Spleen (tissue), 11 donors: ENCODE measurements at regions not wholly inside any gene's neighbourhood (a gene's known extent, or its start where the extent isn't known, plus 50 kb on each side); places are given as distances from the start of the nearest gene placed in this dataset.

Experiments
- DNase-seq: peaks from one replicate; pipeline ENCODE4 v3.0.0-alpha.2; 2020
- H3K27ac ChIP-seq, 8 donors: fragments of 200-600 bp; sonication (generic) in 7 of 8; 1 replicate in 4 of 8; 2 replicates in 4 of 8; pipeline versions ENCODE4 v1.5.0 to v1.8.0; 2016 to 2021; ENCODE audit warnings: inconsistent platforms in 4 of 8, mild to moderate bottlenecking in 4 of 8, moderate library complexity in 1 of 8
- H3K27me3 ChIP-seq, 7 donors: fragments of 200-600 bp; sonication (generic) in 6 of 7; replicated peaks in 1 of 7; 1 replicate in 4 of 7; 2 replicates in 3 of 7; pipeline versions ENCODE4 v1.5.0 to v1.8.0; 2016 to 2021; ENCODE audit warnings: inconsistent platforms in 3 of 7, mild to moderate bottlenecking in 1 of 7
- H3K36me3 ChIP-seq, 6 donors: fragments of 200-600 bp; sonication (generic) in 5 of 6; 1 replicate in 4 of 6; 2 replicates in 2 of 6; pipeline versions ENCODE4 v1.5.0 to v1.8.0; 2016 to 2021; ENCODE audit warnings: inconsistent platforms in 2 of 6
- H3K4me1 ChIP-seq, 6 donors: fragments of 200-600 bp; sonication (generic) in 5 of 6; 1 replicate in 3 of 6; 2 replicates in 3 of 6; pipeline versions ENCODE4 v1.5.0 to v1.8.0; 2016 to 2021; ENCODE audit warnings: inconsistent platforms in 3 of 6
- H3K4me3 ChIP-seq, 8 donors: fragments of 200-600 bp; sonication (generic) in 7 of 8; 1 replicate in 4 of 8; 2 replicates in 4 of 8; pipeline versions ENCODE4 v1.5.0 to v1.8.0; 2016 to 2021; ENCODE audit warnings: inconsistent platforms in 4 of 8, mild to moderate bottlenecking in 4 of 8, moderate library complexity in 2 of 8
- H3K9me3 ChIP-seq, 8 donors: fragments of 200-600 bp; sonication (generic) in 7 of 8; 1 replicate in 4 of 8; 2 replicates in 4 of 8; pipeline versions ENCODE4 v1.5.0 to v1.8.0; 2016 to 2021; ENCODE audit warnings: inconsistent platforms in 4 of 8
- POLR2A ChIP-seq, 3 donors: fragments of 450-650 bp; IDR thresholded peaks; one replicate each; pipeline ENCODE4 v1.5.1; 2017; ENCODE audit warnings: antibody characterized with exemption in 3 of 3, mild to moderate bottlenecking in 1 of 3
- POLR2AphosphoS5 ChIP-seq, 3 donors: sonication (generic); formaldehyde crosslinking; IDR thresholded peaks; one replicate each; pipeline ENCODE4 v1.5.1; 2017; ENCODE audit warnings: antibody characterized with exemption in 3 of 3
- WGBS, 5 donors: extraction: QIAGEN DNeasy Blood & Tissue Kit in 3 of 5; methylation state at CpG; one replicate each; pipeline versions ENCODE4 v1.1.5 to v1.1.7; 2013 to 2018; 5-methylcytosine and 5-hydroxymethylcytosine counted together
- intact Hi-C: fragments of 100-400 bp; cut with DNase I; formaldehyde crosslinking; loops from one replicate; pipeline ENCODE4 v1.15.0; 2023; ENCODE audit warnings: low total_unique reads
- TF ChIP-seq, protein P1 (sequence below), 11 experiments: fragments of 200-600 bp in 7 of 11; fragments of 450-650 bp in 4 of 11; sonication (generic) in 4 of 11; IDR thresholded peaks in 8 of 11; conservative IDR thresholded peaks in 3 of 11; 1 replicate in 7 of 11; 2 replicates in 4 of 11; pipeline versions ENCODE4 v1.4.0 to v1.8.0; 2016 to 2021; ENCODE audit warnings: antibody characterized with exemption in 11 of 11, inconsistent platforms in 4 of 11, mild to moderate bottlenecking in 1 of 11
- donor health status: healthy with polysubstance abuse.
- donor health status: DM: no; HTN: no; CAD: no; lungs with moderate emphysema.
- donor health status: DM: no; HTN: no; CAD: no.
- donor health status: Bipolar disorder and iron deficiency.
- donor health status: healthy.
- donor health status: DM: no; HTN: no; CAD: no.
- donor health status: DM: yes; HTN: yes; CAD: no.

DNA sequence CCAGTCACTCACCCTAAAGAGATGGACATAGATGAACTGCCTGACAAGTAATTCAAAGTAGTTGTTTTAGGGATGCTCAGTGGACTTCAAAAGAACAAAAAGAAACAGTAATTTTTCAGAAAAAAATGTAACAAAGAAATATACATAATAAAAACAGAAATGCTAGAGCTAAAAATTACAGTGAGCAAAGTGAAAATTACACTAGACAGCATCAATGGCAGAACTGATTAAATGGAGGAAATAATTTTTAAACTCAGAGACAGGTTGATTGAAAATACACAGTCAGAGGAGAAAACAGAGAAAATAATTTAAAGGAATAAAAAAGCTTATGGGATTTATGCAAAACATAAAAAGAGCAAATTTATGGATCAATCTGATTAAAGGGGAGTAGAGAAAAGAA is 1968.4 kb downstream of the EFNA5 start:
- H3K36me3 ChIP-seq: no peaks in the 10 kb centered on the region
- no peaks in the 10 kb centered on the region for H3K27me3 ChIP-seq
- no peak overlapping the region for H3K27ac ChIP-seq
- TF ChIP-seq POLR2A (IDR thresholded peaks at IDR 0.05): no peak
- no peak for TF ChIP-seq POLR2AphosphoS5 (IDR thresholded peaks at IDR 0.05)
- TF ChIP-seq, protein P1, sequence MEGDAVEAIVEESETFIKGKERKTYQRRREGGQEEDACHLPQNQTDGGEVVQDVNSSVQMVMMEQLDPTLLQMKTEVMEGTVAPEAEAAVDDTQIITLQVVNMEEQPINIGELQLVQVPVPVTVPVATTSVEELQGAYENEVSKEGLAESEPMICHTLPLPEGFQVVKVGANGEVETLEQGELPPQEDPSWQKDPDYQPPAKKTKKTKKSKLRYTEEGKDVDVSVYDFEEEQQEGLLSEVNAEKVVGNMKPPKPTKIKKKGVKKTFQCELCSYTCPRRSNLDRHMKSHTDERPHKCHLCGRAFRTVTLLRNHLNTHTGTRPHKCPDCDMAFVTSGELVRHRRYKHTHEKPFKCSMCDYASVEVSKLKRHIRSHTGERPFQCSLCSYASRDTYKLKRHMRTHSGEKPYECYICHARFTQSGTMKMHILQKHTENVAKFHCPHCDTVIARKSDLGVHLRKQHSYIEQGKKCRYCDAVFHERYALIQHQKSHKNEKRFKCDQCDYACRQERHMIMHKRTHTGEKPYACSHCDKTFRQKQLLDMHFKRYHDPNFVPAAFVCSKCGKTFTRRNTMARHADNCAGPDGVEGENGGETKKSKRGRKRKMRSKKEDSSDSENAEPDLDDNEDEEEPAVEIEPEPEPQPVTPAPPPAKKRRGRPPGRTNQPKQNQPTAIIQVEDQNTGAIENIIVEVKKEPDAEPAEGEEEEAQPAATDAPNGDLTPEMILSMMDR (IDR thresholded peaks at IDR 0.05 in 8 of 11, conservative IDR thresholded peaks at IDR 0.05 in 3 of 11): no peak
- DNase-seq: no peak
- no peaks in the 10 kb centered on the region for H3K4me1 ChIP-seq
- H3K4me3 ChIP-seq: no peak overlapping the region
- H3K9me3 ChIP-seq: peaks cover 4 to 64% (median 42%) of the 10 kb centered on the region in 8 donors
- intact Hi-C loops: no loop called here

DNA sequence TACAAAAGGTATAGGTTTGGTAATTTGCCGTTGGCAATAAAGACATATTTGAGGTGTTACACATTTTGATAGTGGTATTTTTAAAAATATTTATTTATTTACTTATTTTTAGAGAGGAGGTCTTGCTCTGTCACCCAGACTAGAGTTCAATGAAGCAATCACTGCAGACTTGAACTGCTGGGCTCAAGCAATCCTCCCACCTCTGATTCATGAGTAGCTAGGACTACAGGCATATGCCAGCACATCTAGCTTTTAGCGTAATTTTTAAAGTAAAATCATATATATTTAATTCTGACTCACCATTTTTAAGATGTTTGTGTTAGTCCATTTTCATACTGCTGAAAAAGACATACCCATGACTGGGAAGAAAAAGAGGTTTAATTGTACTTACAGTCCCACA is 1974.3 kb downstream of the EFNA5 start:
- intact Hi-C loops: no loop called here
- H3K27me3 ChIP-seq: no peaks in the 10 kb centered on the region
- no peak overlapping the region for H3K4me3 ChIP-seq
- H3K9me3 ChIP-seq: peaks cover 0 to 40% (median 17%) of the 10 kb centered on the region in 8 donors
- WGBS, 5 donors: 86 to 96% (median 93%) methylated on average over 2 of the region's 2 CpGs
- no peaks in the 10 kb centered on the region for H3K4me1 ChIP-seq
- DNase-seq: no peak
- no peaks in the 10 kb centered on the region for H3K36me3 ChIP-seq
- TF ChIP-seq POLR2AphosphoS5 (IDR thresholded peaks at IDR 0.05): no peak
- TF ChIP-seq POLR2A (IDR thresholded peaks at IDR 0.05): no peak
- TF ChIP-seq, protein P1 (IDR thresholded peaks at IDR 0.05 in 8 of 11, conservative IDR thresholded peaks at IDR 0.05 in 3 of 11): no peak
- no peak overlapping the region for H3K27ac ChIP-seq

DNA sequence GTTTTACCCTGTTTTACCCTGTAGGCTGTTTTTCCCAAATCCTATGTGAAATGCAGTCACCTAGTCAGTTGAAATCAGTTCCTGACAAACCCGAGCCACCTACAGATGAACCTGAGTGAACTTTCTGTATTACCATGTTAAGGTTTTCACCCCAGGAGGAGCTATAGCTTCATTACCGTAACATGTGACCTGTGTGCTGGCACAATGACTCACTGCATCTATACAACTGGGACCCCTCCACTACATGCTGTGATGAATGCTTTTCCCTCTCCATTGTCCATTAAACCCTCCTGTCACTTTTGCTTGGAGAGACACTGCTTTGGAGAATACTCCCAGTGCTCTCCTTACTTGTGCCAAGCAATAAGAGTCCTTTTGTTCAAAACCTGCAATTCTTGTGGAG is 1974.8 kb downstream of the EFNA5 start:
- intact Hi-C loops: no loop called here
- Histone ChIP-seq H3K9me3 (peaks cover 0 to 35% (median 12%) of the 10 kb centered on the region in 8 donors), H3K27ac (no peak overlapping the region), H3K4me3 (no peak overlapping the region), H3K36me3 (no peaks in the 10 kb centered on the region), H3K4me1 (no peaks in the 10 kb centered on the region), H3K27me3 (no peaks in the 10 kb centered on the region)
- DNase-seq: no peak
- WGBS, 5 donors: 77 to 94% (median 82%) methylated on average over 2 of the region's 2 CpGs
- no peak for TF ChIP-seq POLR2AphosphoS5 (IDR thresholded peaks at IDR 0.05)
- TF ChIP-seq POLR2A (IDR thresholded peaks at IDR 0.05): no peak
- TF ChIP-seq, protein P1 (IDR thresholded peaks at IDR 0.05 in 8 of 11, conservative IDR thresholded peaks at IDR 0.05 in 3 of 11): no peak

DNA sequence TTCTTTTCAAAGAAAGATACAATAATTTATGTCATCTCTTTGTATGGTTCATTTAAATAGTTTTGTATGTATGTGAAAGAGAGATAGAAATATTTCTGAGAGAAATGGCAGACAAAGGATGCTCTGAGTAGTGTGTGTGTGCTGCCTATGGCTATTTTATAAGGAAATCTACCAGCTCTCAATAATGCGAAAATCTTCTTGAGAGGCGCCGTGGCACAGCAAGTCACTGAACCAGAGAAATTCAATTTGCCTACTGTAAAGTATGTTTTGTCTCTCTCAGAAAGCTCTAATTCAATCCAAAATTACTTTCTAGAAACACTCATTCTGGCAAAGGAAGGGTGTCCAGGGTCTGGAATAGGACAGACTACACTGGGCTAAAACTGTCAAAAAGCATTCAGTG is 1981.1 kb downstream of the EFNA5 start:
- Histone ChIP-seq H3K4me1 (no peaks in the 10 kb centered on the region), H3K9me3 (no peaks in the 10 kb centered on the region), H3K4me3 (no peak overlapping the region), H3K27me3 (no peaks in the 10 kb centered on the region), H3K27ac (no peak overlapping the region), H3K36me3 (no peaks in the 10 kb centered on the region)
- intact Hi-C loops: no loop called here
- WGBS, 5 donors: 89 to 95% (median 95%) methylated on average over 3 of the region's 3 CpGs
- no peak for TF ChIP-seq POLR2AphosphoS5 (IDR thresholded peaks at IDR 0.05)
- TF ChIP-seq POLR2A (IDR thresholded peaks at IDR 0.05): no peak
- TF ChIP-seq, protein P1 (IDR thresholded peaks at IDR 0.05 in 8 of 11, conservative IDR thresholded peaks at IDR 0.05 in 3 of 11): no peak
- DNase-seq: no peak
